ENCODE measurements at regions not wholly inside any gene's neighbourhood (a gene's known extent, or its start where the extent isn't known, plus 50 kb on each side); places are given as distances from the start of the nearest gene placed in this dataset.

DNA sequence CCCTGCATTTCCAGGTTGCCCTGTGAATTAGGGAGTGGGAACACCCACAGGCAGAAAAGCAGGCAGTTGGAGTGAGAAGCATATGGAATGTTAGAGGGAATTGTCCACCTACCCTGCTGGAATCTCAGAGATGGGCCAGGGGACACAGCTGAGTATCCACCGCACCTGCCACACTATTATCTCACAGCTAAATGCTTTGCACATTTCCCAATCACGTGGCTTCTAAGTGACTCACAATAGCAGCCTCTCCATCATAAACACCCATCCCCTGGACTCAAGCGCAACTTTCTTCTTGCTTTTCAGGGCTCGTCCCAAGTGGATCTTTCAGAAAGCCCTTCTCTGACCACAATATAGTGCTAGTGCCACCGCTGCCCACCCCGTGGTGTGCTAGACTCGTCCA, 389.0 kb upstream of the LMCD1 start:
- in situ Hi-C loops (cut with HindIII; ENCODE audit: low pct_unique_long_range_greater_than_20kb, low sequenced_read_pairs) = no loop called here
- CTCF ChIA-PET = no interaction called here
- TF ChIP-seq, protein P1, sequence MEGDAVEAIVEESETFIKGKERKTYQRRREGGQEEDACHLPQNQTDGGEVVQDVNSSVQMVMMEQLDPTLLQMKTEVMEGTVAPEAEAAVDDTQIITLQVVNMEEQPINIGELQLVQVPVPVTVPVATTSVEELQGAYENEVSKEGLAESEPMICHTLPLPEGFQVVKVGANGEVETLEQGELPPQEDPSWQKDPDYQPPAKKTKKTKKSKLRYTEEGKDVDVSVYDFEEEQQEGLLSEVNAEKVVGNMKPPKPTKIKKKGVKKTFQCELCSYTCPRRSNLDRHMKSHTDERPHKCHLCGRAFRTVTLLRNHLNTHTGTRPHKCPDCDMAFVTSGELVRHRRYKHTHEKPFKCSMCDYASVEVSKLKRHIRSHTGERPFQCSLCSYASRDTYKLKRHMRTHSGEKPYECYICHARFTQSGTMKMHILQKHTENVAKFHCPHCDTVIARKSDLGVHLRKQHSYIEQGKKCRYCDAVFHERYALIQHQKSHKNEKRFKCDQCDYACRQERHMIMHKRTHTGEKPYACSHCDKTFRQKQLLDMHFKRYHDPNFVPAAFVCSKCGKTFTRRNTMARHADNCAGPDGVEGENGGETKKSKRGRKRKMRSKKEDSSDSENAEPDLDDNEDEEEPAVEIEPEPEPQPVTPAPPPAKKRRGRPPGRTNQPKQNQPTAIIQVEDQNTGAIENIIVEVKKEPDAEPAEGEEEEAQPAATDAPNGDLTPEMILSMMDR (IDR thresholded peaks at IDR 0.05) = no peak
- TF ChIP-seq, protein P2, sequence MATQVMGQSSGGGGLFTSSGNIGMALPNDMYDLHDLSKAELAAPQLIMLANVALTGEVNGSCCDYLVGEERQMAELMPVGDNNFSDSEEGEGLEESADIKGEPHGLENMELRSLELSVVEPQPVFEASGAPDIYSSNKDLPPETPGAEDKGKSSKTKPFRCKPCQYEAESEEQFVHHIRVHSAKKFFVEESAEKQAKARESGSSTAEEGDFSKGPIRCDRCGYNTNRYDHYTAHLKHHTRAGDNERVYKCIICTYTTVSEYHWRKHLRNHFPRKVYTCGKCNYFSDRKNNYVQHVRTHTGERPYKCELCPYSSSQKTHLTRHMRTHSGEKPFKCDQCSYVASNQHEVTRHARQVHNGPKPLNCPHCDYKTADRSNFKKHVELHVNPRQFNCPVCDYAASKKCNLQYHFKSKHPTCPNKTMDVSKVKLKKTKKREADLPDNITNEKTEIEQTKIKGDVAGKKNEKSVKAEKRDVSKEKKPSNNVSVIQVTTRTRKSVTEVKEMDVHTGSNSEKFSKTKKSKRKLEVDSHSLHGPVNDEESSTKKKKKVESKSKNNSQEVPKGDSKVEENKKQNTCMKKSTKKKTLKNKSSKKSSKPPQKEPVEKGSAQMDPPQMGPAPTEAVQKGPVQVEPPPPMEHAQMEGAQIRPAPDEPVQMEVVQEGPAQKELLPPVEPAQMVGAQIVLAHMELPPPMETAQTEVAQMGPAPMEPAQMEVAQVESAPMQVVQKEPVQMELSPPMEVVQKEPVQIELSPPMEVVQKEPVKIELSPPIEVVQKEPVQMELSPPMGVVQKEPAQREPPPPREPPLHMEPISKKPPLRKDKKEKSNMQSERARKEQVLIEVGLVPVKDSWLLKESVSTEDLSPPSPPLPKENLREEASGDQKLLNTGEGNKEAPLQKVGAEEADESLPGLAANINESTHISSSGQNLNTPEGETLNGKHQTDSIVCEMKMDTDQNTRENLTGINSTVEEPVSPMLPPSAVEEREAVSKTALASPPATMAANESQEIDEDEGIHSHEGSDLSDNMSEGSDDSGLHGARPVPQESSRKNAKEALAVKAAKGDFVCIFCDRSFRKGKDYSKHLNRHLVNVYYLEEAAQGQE (IDR thresholded peaks at IDR 0.05; ENCODE audit: insufficient read depth in 1 of 2, low read depth in 2 of 2, low read length in 1 of 2) = no peak
- TF ChIP-seq SIN3A (IDR thresholded peaks at IDR 0.05; ENCODE audit: borderline replicate concordance, insufficient read depth, low read depth, low read length) (no peak), POLR2AphosphoS5 (IDR thresholded peaks at IDR 0.05; ENCODE audit: low read depth, low read length) (no peak), TCF7L2 (IDR thresholded peaks at IDR 0.05; ENCODE audit: low read depth, low read length) (no peak)

DNA sequence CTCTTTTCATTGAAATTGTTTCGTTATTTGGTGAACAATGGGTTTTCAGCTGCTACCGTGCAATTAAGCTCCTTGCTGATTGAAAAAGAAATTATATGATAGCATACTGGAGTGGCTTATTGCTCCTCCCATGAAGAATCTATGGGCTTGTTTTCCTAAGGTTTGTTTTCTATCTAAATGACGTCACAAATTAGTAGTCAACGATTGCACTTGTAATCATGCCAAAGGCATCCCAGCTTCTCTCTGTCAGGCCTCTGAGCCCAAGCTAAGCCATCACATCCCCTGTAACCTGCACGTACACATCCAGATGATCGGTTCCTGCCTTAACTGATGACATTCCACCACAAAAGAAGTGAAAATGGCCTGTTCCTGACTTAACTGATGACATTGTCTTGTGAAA, 388.0 kb upstream of the LMCD1 start:
- Histone ChIP-seq H3K27ac (ENCODE audit: low read length) (no peak overlapping the region), H3K4me3 (ENCODE audit: low read depth in 2 of 2, low read length in 2 of 2) (no peak overlapping the region), H3K27me3 (ENCODE audit: control insufficient read depth, insufficient read depth, low read length) (no peaks in the 10 kb centered on the region), H3K36me3 (ENCODE audit: control insufficient read depth, insufficient read depth, low read length) (no peaks in the 10 kb centered on the region), H3K9me3 (ENCODE audit: control insufficient read depth, insufficient read depth, low read depth, low read length) (no peaks in the 10 kb centered on the region), H3K4me1 (ENCODE audit: control insufficient read depth, insufficient read depth, low read length) (no peaks in the 10 kb centered on the region)
- CTCF ChIA-PET = interaction anchor here (0.6 kb wide), 1 partner anchor 188 kb away, joined by 3 read pairs; no protein-coding TSS in a partner anchor
- TF ChIP-seq, protein P2 (IDR thresholded peaks at IDR 0.05; ENCODE audit: insufficient read depth in 1 of 2, low read depth in 2 of 2, low read length in 1 of 2) = no peak
- TF ChIP-seq, protein P1 (IDR thresholded peaks at IDR 0.05) = no peak
- TF ChIP-seq TCF7L2 (IDR thresholded peaks at IDR 0.05; ENCODE audit: low read depth, low read length) = no peak
- TF ChIP-seq POLR2AphosphoS5 (IDR thresholded peaks at IDR 0.05; ENCODE audit: low read depth, low read length) = no peak
- TF ChIP-seq SIN3A (IDR thresholded peaks at IDR 0.05; ENCODE audit: borderline replicate concordance, insufficient read depth, low read depth, low read length) = no peak
- intact Hi-C loops (cut with micrococcal nuclease; ENCODE audit: unreplicated experiment) = no loop called here
- DNase-seq (ENCODE audit: low read depth, low spot score) = no peak
- POLR2A ChIA-PET = no interaction called here
- in situ Hi-C loops (cut with HindIII; ENCODE audit: low pct_unique_long_range_greater_than_20kb, low sequenced_read_pairs) = no loop called here
- BruUV-seq (replicated peaks) = no TSS peak
- ATAC-seq = no peak

More for the DNA sequence above, 389.0 kb upstream of the LMCD1 start:
- H3K4me3 ChIP-seq (ENCODE audit: low read depth in 2 of 2, low read length in 2 of 2) = no peak overlapping the region
- H3K27ac ChIP-seq (ENCODE audit: low read length) = no peak overlapping the region
- H3K36me3 ChIP-seq (ENCODE audit: control insufficient read depth, insufficient read depth, low read length) = no peaks in the 10 kb centered on the region
- no peaks in the 10 kb centered on the region for H3K4me1 ChIP-seq (ENCODE audit: control insufficient read depth, insufficient read depth, low read length)
- intact Hi-C loops (cut with micrococcal nuclease; ENCODE audit: unreplicated experiment) = no loop called here
- POLR2A ChIA-PET = no interaction called here
- no peak for ATAC-seq
- no TSS peak for BruUV-seq (replicated peaks)
- no peak for DNase-seq (ENCODE audit: low read depth, low spot score)
- H3K9me3 ChIP-seq (ENCODE audit: control insufficient read depth, insufficient read depth, low read depth, low read length) = no peaks in the 10 kb centered on the region
- H3K27me3 ChIP-seq (ENCODE audit: control insufficient read depth, insufficient read depth, low read length) = no peaks in the 10 kb centered on the region
